Left lung (tissue), 4 donors: ENCODE measurements at regions not wholly inside any gene's neighbourhood (a gene's known extent, or its start where the extent isn't known, plus 50 kb on each side); places are given as distances from the start of the nearest gene placed in this dataset.
A peak's percentile ranks its signal among the peaks of the same experiment; 100 is the strongest.
"Not testable (repeated sequence)": the region's sequence is repeated elsewhere in the genome, so short reads cannot be mapped to it uniquely, and the experiment has no call there.

Source experiments
- ATAC-seq: fragments of 200-7000 bp; cut with Tn5 transposase; one replicate; pipeline ENCODE4 v1.9.1; 2020; ENCODE audit warnings: moderate library complexity
- DNase-seq, 4 donors: peaks; one replicate each; pipeline ENCODE4 v3.0.0-alpha.2; 2013 to 2020
- H3K27ac ChIP-seq, 2 donors: fragments of 200-600 bp; sonication (generic) in 1 of 2; one replicate each; pipeline versions ENCODE4 v1.5.0 to v1.8.0; 2020 to 2021
- H3K27me3 ChIP-seq, 2 donors: fragments of 200-600 bp; sonication (generic) in 1 of 2; one replicate each; pipeline versions ENCODE4 v1.5.0 to v1.8.0; 2020 to 2021
- H3K36me3 ChIP-seq, 2 donors: fragments of 200-600 bp; sonication (generic) in 1 of 2; one replicate each; pipeline versions ENCODE4 v1.5.0 to v1.8.0; 2020 to 2021
- H3K4me1 ChIP-seq, 2 donors: fragments of 200-600 bp; one replicate each; pipeline ENCODE4 v1.8.0; 2021
- H3K4me3 ChIP-seq, 2 donors: fragments of 200-600 bp; sonication (generic) in 1 of 2; one replicate each; pipeline versions ENCODE4 v1.5.0 to v1.8.0; 2020 to 2021; ENCODE audit warnings: mild to moderate bottlenecking in 1 of 2
- H3K9me3 ChIP-seq, 2 donors: fragments of 200-600 bp; sonication (generic) in 1 of 2; one replicate each; pipeline versions ENCODE4 v1.5.0 to v1.8.0; 2020 to 2021
- intact Hi-C, 2 donors: fragments of 100-400 bp; cut with DNase I; formaldehyde crosslinking; loops; one replicate each; pipeline versions ENCODE4 v1.11.2 to v1.14.2; 2022
- TF ChIP-seq, protein P1 (sequence below), 2 donors: fragments of 200-600 bp; sonication (generic) in 1 of 2; IDR thresholded peaks; one replicate each; pipeline versions ENCODE4 v1.5.0 to v1.8.0; 2021; ENCODE audit warnings: antibody characterized with exemption in 2 of 2
- donor health status: DM: no; HTN: yes; CAD: no.
- donor health status: DM: no; HTN: no; CAD: no.

DNA sequence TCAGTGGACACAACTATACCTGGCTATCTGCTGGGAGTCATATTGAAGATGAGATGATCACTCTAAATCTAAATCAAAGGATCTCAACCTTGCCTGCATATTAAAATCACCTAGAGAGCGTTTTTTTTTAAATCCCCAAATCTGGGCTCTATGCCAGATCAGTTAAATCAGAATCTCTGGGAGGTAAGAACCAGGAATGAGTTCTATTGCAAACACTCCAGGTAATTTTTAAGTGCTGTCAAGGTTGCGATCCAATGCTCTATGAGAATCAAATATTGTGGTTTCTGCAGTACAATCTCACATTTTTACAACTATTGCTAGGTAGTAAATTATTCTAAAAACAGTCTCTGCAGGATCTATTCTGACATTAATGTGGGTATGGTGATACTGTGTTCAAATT lies 202.3 kb upstream of the OR13F1 start:
- H3K27ac ChIP-seq: no peak overlapping the region
- intact Hi-C loops: no loop called here
- ATAC-seq (peak; percentile 83), DNase-seq (peak in 1 of 4 donors; percentile 39)
- no peaks in the 10 kb centered on the region for H3K4me1 ChIP-seq
- H3K4me3 ChIP-seq: no peak overlapping the region
- TF ChIP-seq, protein P1, sequence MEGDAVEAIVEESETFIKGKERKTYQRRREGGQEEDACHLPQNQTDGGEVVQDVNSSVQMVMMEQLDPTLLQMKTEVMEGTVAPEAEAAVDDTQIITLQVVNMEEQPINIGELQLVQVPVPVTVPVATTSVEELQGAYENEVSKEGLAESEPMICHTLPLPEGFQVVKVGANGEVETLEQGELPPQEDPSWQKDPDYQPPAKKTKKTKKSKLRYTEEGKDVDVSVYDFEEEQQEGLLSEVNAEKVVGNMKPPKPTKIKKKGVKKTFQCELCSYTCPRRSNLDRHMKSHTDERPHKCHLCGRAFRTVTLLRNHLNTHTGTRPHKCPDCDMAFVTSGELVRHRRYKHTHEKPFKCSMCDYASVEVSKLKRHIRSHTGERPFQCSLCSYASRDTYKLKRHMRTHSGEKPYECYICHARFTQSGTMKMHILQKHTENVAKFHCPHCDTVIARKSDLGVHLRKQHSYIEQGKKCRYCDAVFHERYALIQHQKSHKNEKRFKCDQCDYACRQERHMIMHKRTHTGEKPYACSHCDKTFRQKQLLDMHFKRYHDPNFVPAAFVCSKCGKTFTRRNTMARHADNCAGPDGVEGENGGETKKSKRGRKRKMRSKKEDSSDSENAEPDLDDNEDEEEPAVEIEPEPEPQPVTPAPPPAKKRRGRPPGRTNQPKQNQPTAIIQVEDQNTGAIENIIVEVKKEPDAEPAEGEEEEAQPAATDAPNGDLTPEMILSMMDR (IDR thresholded peaks at IDR 0.05): no peak
- H3K27me3 ChIP-seq: no peaks in the 10 kb centered on the region
- peaks cover 0 to 19% of the 10 kb centered on the region in 2 donors for H3K9me3 ChIP-seq
- no peaks in the 10 kb centered on the region for H3K36me3 ChIP-seq

DNA sequence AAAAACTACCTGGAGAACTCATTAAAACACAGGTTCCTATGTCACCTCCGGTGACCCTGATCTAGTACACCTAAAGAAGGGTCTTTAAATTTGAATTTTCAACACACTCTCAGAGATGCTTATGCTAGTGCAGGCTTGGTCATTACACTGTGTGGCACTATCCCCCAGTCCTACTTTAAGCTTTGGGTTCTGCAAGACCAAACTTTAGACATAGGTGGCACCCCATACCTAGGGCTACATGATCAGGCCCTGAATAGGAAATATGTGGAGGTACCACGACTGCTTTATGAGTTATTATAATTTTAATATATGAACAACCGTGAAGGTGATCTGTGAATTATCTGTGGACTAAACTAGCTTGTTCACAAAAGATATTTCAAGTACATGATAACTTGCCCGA lies 201.3 kb upstream of the OR13F1 start:
- Histone ChIP-seq H3K4me3 (no peak overlapping the region), H3K4me1 (no peaks in the 10 kb centered on the region), H3K27ac (no peak overlapping the region), H3K36me3 (no peaks in the 10 kb centered on the region), H3K9me3 (peaks cover 0 to 19% of the 10 kb centered on the region in 2 donors), H3K27me3 (no peaks in the 10 kb centered on the region)
- intact Hi-C loops: no loop called here
- DNase-seq: no peak
- peak; percentile 17 for ATAC-seq
- TF ChIP-seq, protein P1 (IDR thresholded peaks at IDR 0.05): no peak

DNA sequence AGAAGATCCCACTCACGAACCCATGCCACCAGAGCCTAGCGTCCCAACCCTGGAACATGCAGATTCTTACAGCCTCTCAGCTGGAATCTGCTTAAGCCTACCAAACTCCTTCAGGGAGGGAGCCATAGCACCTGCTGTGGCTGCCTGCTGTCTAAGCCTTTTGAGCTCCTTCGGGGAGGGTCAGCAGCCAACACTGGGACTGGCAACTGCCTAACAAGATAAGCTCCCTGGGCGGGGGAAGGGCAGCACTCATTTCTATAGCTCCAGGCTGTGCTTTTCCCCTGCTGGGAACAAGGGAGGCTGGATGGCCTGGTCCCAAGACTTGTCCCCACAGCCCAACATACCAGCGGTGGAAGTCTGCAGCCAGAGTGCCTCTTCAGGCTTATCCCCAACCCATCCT lies 199.1 kb upstream of the OR13F1 start:
- no peaks in the 10 kb centered on the region for H3K36me3 ChIP-seq
- H3K27me3 ChIP-seq: no peaks in the 10 kb centered on the region
- H3K4me1 ChIP-seq: no peaks in the 10 kb centered on the region
- peak in 1 of 4 donors; percentile 12 for DNase-seq
- no peak for ATAC-seq
- no peak overlapping the region for H3K4me3 ChIP-seq
- peaks cover 0 to 19% of the 10 kb centered on the region in 2 donors for H3K9me3 ChIP-seq
- intact Hi-C loops: no loop called here
- H3K27ac ChIP-seq: no peak overlapping the region
- TF ChIP-seq, protein P1 (IDR thresholded peaks at IDR 0.05): no peak

DNA sequence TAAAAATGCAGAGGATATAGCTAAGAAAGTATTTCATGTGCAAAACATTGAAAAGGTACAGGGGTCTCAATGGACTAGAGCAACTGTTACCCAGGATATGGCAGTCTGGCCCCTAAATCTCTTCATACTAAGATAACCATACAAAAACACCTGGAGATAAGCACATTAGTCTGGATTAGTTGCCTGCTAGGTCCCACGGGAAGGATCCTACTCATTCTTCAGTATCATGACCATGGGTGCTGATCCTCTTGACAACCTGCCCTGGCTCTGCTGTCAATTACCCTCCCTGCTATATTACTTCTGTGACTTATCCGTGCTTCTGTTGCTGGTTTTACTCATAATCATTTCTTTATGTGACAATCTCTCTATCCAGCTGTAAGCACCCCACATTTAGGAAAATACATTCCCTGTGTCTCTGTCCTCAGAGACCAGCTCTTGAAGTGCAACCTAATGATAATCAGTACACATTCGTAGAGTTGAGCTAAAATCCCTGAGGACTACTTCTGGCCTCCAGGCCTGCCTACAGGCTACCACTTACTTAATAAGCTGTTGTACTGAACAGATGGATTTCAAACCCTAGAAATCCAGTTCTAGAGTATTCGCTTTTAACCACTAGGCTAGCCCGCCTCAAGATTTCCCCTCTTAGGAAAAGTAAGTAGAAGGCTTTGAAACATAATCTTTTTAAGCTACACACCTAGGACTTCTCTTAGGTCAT lies 190.5 kb upstream of the OR13F1 start:
- Histone ChIP-seq H3K36me3 (no peaks in the 10 kb centered on the region), H3K27me3 (no peaks in the 10 kb centered on the region), H3K9me3 (no peaks in the 10 kb centered on the region), H3K4me3 (no peak overlapping the region), H3K4me1 (no peaks in the 10 kb centered on the region), H3K27ac (no peak overlapping the region)
- TF ChIP-seq, protein P1 (IDR thresholded peaks at IDR 0.05): no peak
- no peak for DNase-seq
- intact Hi-C loops: no loop called here
- no peak for ATAC-seq

DNA sequence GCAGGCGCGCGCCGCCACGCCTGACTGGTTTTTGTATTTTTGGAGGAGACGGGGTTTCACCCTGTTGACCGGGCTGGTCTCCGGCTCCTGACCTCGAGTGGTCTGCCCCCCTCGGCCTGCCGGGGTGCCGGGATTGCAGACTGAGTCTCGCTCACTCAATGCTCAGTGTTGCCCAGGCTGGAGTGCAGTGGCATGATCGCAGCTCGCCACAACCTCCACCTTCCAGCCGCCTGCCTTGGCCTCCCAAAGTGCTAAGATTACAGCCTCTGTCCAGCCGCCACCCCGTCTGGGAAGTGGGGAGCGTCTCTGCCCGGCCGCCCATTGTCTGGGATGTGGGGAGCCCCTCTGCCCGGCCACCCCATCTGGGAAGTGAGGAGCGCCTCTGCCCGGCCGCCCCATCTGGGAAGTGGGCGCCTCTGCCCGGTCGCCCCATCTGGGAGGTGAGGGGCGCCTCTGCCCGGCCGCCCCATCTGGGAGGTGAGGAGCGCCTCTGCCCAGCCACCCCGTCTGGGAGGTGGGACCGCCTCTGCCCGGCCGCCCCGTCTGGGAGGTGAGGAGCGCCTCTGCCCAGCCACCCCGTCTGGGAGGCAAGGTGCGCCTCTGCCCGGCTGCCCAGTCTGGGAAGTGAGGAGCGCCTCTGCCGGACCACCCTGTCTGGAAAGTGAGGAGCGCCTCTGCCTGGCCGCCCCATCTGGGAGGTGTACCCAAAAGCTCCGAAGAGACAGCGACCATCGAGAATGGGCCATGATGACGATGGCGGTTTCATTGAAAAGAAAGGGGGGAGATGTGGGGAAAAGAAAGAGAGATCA lies 187.7 kb upstream of the OR13F1 start:
- ATAC-seq, H3K4me3 ChIP-seq, intact Hi-C loops, H3K27me3 ChIP-seq, H3K4me1 ChIP-seq, H3K27ac ChIP-seq, H3K36me3 ChIP-seq, H3K9me3 ChIP-seq: not testable (repeated sequence)
- DNase-seq: peak in 1 of 4 donors; percentile 75
